Neural progenitor cell (in vitro differentiated cells): ENCODE measurements at regions not wholly inside any gene's neighbourhood (a gene's known extent, or its start where the extent isn't known, plus 50 kb on each side); places are given as distances from the start of the nearest gene placed in this dataset.

Source experiments
- EZH2 ChIP-seq: fragments of 200-600 bp; sonication (generic); IDR thresholded peaks from 2 replicates; pipeline ENCODE4 v1.6.1; 2017; ENCODE audit warnings: antibody characterized with exemption, mild to moderate bottlenecking, moderate library complexity
- EZH2phosphoT487 ChIP-seq: fragments of 200-600 bp; sonication (generic); IDR thresholded peaks from 2 replicates; pipeline ENCODE4 v1.6.1; 2017; ENCODE audit warnings: antibody characterized with exemption
- TF ChIP-seq, protein P1 (sequence below): fragments of 200-600 bp; sonication (generic); IDR thresholded peaks from 2 replicates; pipeline ENCODE4 v1.5.1; 2017; ENCODE audit warnings: antibody characterized with exemption, mild to moderate bottlenecking

DNA sequence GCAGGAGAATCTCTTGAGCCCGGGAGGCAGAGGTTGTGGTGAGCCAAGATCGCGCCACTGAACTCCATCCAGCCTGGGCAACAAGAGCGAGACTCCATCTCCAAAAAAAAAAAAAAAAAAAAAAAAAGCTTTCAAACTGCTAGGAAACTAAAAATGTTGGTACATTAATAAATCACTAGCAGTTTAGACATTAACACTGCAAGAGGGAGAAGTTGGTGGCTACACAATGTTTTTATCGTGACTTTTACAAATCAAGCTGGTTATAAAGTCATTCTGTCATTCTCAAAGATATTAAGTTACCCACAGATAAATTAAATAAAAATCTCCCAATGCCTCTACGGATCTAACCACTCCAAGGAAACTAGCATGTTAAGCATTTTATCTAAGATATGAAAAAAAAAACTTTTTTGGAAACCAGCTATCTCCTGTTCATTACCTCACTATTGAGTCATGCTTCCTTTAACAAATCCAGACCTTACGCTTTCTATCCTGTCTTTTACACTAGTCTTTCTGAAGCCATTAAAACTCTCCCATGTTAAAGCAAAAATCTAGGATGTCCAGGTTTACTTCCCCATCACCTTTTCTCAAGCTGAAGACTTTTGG lies 85.9 kb upstream of the SMURF2 start:
- TF ChIP-seq, protein P1, sequence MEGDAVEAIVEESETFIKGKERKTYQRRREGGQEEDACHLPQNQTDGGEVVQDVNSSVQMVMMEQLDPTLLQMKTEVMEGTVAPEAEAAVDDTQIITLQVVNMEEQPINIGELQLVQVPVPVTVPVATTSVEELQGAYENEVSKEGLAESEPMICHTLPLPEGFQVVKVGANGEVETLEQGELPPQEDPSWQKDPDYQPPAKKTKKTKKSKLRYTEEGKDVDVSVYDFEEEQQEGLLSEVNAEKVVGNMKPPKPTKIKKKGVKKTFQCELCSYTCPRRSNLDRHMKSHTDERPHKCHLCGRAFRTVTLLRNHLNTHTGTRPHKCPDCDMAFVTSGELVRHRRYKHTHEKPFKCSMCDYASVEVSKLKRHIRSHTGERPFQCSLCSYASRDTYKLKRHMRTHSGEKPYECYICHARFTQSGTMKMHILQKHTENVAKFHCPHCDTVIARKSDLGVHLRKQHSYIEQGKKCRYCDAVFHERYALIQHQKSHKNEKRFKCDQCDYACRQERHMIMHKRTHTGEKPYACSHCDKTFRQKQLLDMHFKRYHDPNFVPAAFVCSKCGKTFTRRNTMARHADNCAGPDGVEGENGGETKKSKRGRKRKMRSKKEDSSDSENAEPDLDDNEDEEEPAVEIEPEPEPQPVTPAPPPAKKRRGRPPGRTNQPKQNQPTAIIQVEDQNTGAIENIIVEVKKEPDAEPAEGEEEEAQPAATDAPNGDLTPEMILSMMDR = no peak
- TF ChIP-seq EZH2 (no peak), EZH2phosphoT487 (no peak)
